HCT116 (cell line): ENCODE measurements at regions not wholly inside any gene's neighbourhood (a gene's known extent, or its start where the extent isn't known, plus 50 kb on each side); places are given as distances from the start of the nearest gene placed in this dataset.

Experiments
- ATAC-seq: fragments of 200-7000 bp; cut with Tn5 transposase; 2 replicates; pipeline ENCODE4 v1.9.1; 2020; ENCODE audit warnings: mild to moderate bottlenecking, moderate library complexity
- BruUV-seq: library from RNA; stranded (reverse); fragments of 400-500 nt; replicated peaks from 2 replicates; lab custom pipeline; 2021; lab: Mats Ljungman, UMichigan
- CTCF ChIA-PET: fragments of 300-600 bp; sonication (Branson Sonifier 250); formaldehyde crosslinking; loops from one replicate; lab custom pipeline; 2021; ENCODE audit warnings: antibody characterized with exemption; lab: Charles Lee
- POLR2A ChIA-PET: fragments of 300-600, 350-600 bp; sonication (Branson Sonifier 250); formaldehyde crosslinking; loops from one replicate; lab custom pipeline; 2021; ENCODE audit warnings: antibody characterized with exemption; lab: Charles Lee
- RAD21 ChIA-PET, 2 experiments: fragments of 300-600 bp; sonication (Branson Sonifier 250); formaldehyde crosslinking; loops; one replicate each; lab custom pipeline; 2023; ENCODE audit warnings: low total read pairs in 2 of 2; ENCODE audit not compliant: uncharacterized antibody in 2 of 2, unreplicated experiment in 2 of 2, low non-redundant PET in 1 of 2; lab: Charles Lee
- DNase-seq: peaks from one replicate; pipeline ENCODE4 v3.0.0-alpha.2; 2010; ENCODE audit warnings: low read depth, low spot score
- H2AFZ ChIP-seq: fragments of 200-600 bp; shearing (Covaris generic), sonication (generic); 2 replicates; pipeline ENCODE4 v1.6.1; 2017; ENCODE audit warnings: low read depth, mixed run types, mixed read lengths, antibody characterized with exemption, low read length; ENCODE audit not compliant: poor library complexity, severe bottlenecking
- H3K27ac ChIP-seq: 2 replicates; pipeline ENCODE4 v1.5.1; 2012; ENCODE audit warnings: low read depth, low read length
- H3K27me3 ChIP-seq: fragments of 200-600 bp; sonication (generic); 2 replicates; pipeline ENCODE4 v1.6.1; 2016; ENCODE audit warnings: mixed run types, low read length, mixed read lengths; ENCODE audit not compliant: insufficient read depth
- H3K36me3 ChIP-seq, 2 experiments: fragments of 200-500 bp in 1 of 2; fragments of 200-600 bp in 1 of 2; sonication (Bioruptor generic) in 1 of 2; sonication (generic) in 1 of 2; 2 replicates each; pipeline versions ENCODE4 v1.5.1 to v1.6.1; 2014 to 2016; ENCODE audit warnings: low read length in 2 of 2, inconsistent platforms in 1 of 2, mixed read lengths in 1 of 2, mixed run types in 1 of 2; ENCODE audit not compliant: insufficient read depth in 2 of 2, control insufficient read depth in 1 of 2
- H3K4me1 ChIP-seq, 2 experiments: fragments of 200-600 bp in 1 of 2; sonication (generic) in 1 of 2; 2 replicates each; pipeline versions ENCODE4 v1.5.1 to v1.6.1; 2012 to 2017; ENCODE audit warnings: low read length in 2 of 2, inconsistent platforms in 1 of 2, mild to moderate bottlenecking in 1 of 2, mixed read lengths in 1 of 2, mixed run types in 1 of 2, moderate library complexity in 1 of 2; ENCODE audit not compliant: insufficient read depth in 2 of 2, control insufficient read depth in 1 of 2
- H3K4me2 ChIP-seq: fragments of 200-600 bp; sonication (generic); 2 replicates; pipeline ENCODE4 v1.6.1; 2017; ENCODE audit warnings: mixed run types, low read length, mixed read lengths
- H3K4me3 ChIP-seq, 2 experiments: fragments of 200-600 bp in 1 of 2; sonication (generic) in 1 of 2; replicated peaks in 1 of 2; 2 replicates each; pipeline ENCODE4 v1.5.1; 2011 to 2016; ENCODE audit warnings: low read length in 2 of 2, control low read depth in 1 of 2, low read depth in 1 of 2, mild to moderate bottlenecking in 1 of 2, mixed read lengths in 1 of 2, mixed run types in 1 of 2
- H3K79me2 ChIP-seq: fragments of 200-600 bp; sonication (generic); 2 replicates; pipeline ENCODE4 v1.6.1; 2017; ENCODE audit warnings: mild to moderate bottlenecking, mixed run types, low read length, moderate library complexity, mixed read lengths; ENCODE audit not compliant: insufficient read depth
- H3K9ac ChIP-seq: fragments of 200-600 bp; sonication (generic); 2 replicates; pipeline ENCODE4 v1.6.1; 2016; ENCODE audit warnings: low read length, mixed read lengths
- H3K9me2 ChIP-seq: fragments of 200-600 bp; sonication (generic), shearing (Covaris generic); 2 replicates; pipeline ENCODE4 v1.6.1; 2017; ENCODE audit warnings: mixed run types, mild to moderate bottlenecking, moderate library complexity; ENCODE audit not compliant: insufficient read depth
- H3K9me3 ChIP-seq, 2 experiments: fragments of 200-500 bp in 1 of 2; fragments of 200-600 bp in 1 of 2; sonication (Bioruptor generic) in 1 of 2; sonication (generic) in 1 of 2; 2 replicates each; pipeline ENCODE4 v1.6.1; 2014 to 2017; ENCODE audit warnings: low read length in 2 of 2, mixed read lengths in 2 of 2, inconsistent platforms in 1 of 2, low read depth in 1 of 2, mild to moderate bottlenecking in 1 of 2, mixed run types in 1 of 2, moderate library complexity in 1 of 2; ENCODE audit not compliant: control insufficient read depth in 1 of 2, insufficient read depth in 1 of 2
- H4K20me1 ChIP-seq: fragments of 200-600 bp; sonication (generic), shearing (Covaris generic); 2 replicates; pipeline ENCODE4 v1.6.1; 2017; ENCODE audit warnings: mixed run types, mild to moderate bottlenecking, moderate library complexity; ENCODE audit not compliant: insufficient read depth
- CBX3 ChIP-seq: IDR thresholded peaks from 2 replicates; pipeline ENCODE4 v1.6.1; 2012; ENCODE audit warnings: low read depth
- CEBPB ChIP-seq: IDR thresholded peaks from 2 replicates; pipeline ENCODE4 v1.6.1; 2012; ENCODE audit warnings: low read depth
- EGR1 ChIP-seq: IDR thresholded peaks from 2 replicates; pipeline ENCODE4 v1.6.1; 2012; ENCODE audit warnings: low read depth
- ELF1 ChIP-seq: IDR thresholded peaks from 2 replicates; pipeline ENCODE4 v1.6.1; 2012; ENCODE audit warnings: low read depth, borderline replicate concordance
- EZH2 ChIP-seq: fragments of 200-600 bp; sonication (generic); IDR thresholded peaks from 2 replicates; pipeline ENCODE4 v1.6.1; 2017; ENCODE audit warnings: antibody characterized with exemption, mixed run types
- EZH2phosphoT487 ChIP-seq: fragments of 200-600 bp; IDR thresholded peaks from 2 replicates; pipeline ENCODE4 v1.6.1; 2018; ENCODE audit warnings: antibody characterized with exemption, borderline replicate concordance
- FOSL1 ChIP-seq: IDR thresholded peaks from 2 replicates; pipeline ENCODE4 v1.6.1; 2012; ENCODE audit warnings: low read depth
- JUND ChIP-seq: IDR thresholded peaks from 2 replicates; pipeline ENCODE4 v1.6.1; 2012
- POLR2A ChIP-seq: IDR thresholded peaks from 2 replicates; pipeline ENCODE4 v1.7.0; 2011; ENCODE audit warnings: borderline replicate concordance; ENCODE audit not compliant: insufficient read depth, insufficient read length; ENCODE audit errors: extremely low read depth
- POLR2AphosphoS5 ChIP-seq: IDR thresholded peaks from 2 replicates; pipeline ENCODE4 v1.6.1; 2011; ENCODE audit warnings: mild to moderate bottlenecking, low read depth, low read length, moderate library complexity
- SIN3A ChIP-seq: IDR thresholded peaks from 2 replicates; pipeline ENCODE4 v1.6.1; 2012; ENCODE audit warnings: low read depth
- SP1 ChIP-seq: IDR thresholded peaks from 2 replicates; pipeline ENCODE4 v1.6.1; 2012; ENCODE audit warnings: low read depth
- SRF ChIP-seq: IDR thresholded peaks from 2 replicates; pipeline ENCODE4 v1.6.1; 2012; ENCODE audit warnings: low read depth
- TCF7L2 ChIP-seq: IDR thresholded peaks from 2 replicates; pipeline ENCODE4 v1.7.0; 2011; ENCODE audit warnings: borderline replicate concordance, inconsistent platforms; ENCODE audit not compliant: insufficient read depth, insufficient read length; ENCODE audit errors: extremely low read depth
- ZFX ChIP-seq: fragments of 450-650 bp; IDR thresholded peaks from 2 replicates; pipeline ENCODE4 v1.6.1; 2017
- intact Hi-C: fragments of 100-400 bp; cut with micrococcal nuclease; formaldehyde crosslinking; loops from 2 replicates; pipeline ENCODE4 v1.10.0; 2022
- TF ChIP-seq, protein P1 (sequence below), 3 experiments: fragments of 200-600 bp in 1 of 3; sonication (generic) in 1 of 3; IDR thresholded peaks in 2 of 3; conservative IDR thresholded peaks in 1 of 3; 2 replicates each; pipeline ENCODE4 v1.5.1; 2012 to 2017; ENCODE audit warnings: low read depth in 2 of 3, low read length in 2 of 3, antibody characterized with exemption in 1 of 3, borderline replicate concordance in 1 of 3, control low read depth in 1 of 3, mild to moderate bottlenecking in 1 of 3, mixed read lengths in 1 of 3, mixed run types in 1 of 3, moderate library complexity in 1 of 3; ENCODE audit not compliant: insufficient read depth in 1 of 3
- TF ChIP-seq, protein P2 (sequence below): IDR thresholded peaks from 2 replicates; pipeline ENCODE4 v1.6.1; 2011; ENCODE audit warnings: mild to moderate bottlenecking, low read length, moderate library complexity; ENCODE audit not compliant: insufficient replicate concordance; ENCODE audit errors: extremely low read depth
- TF ChIP-seq, protein P3 (sequence below): IDR thresholded peaks from 2 replicates; pipeline ENCODE4 v1.6.1; 2012; ENCODE audit warnings: low read depth

DNA sequence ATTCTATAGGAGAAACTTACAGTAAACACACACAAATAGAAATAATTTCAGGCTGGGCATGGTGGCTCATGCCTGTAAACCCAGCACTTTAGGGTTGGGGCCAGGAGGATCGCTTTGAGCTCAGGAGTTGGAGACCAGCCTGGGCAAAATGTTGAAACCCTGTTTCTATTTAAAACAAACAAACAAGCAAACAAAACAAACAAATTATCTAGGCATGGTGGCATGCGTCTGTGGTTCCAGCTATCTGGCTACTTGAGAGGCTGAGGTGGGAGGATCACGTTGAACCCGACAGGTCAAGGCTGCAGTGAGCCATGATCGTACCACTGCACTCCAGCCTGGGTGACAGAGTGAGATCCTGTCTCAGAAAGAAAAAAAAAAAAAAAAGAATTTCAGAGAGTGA lies 64.0 kb downstream of the NHLRC1 start:
- Histone ChIP-seq H3K36me3 (no peaks in the 10 kb centered on the region), H3K27me3 (no peaks in the 10 kb centered on the region), H2AFZ (no peak overlapping the region), H3K79me2 (no peaks in the 10 kb centered on the region), H3K4me3 (no peak overlapping the region), H3K9me2 (no peaks in the 10 kb centered on the region), H4K20me1 (no peaks in the 10 kb centered on the region), H3K9me3 (no peaks in the 10 kb centered on the region), H3K27ac (no peak overlapping the region), H3K9ac (no peak overlapping the region), H3K4me2 (no peak overlapping the region), H3K4me1 (peaks cover 0 to 7% of the 10 kb centered on the region in 2 experiments; a peak in 2 of 4 replicates)
- POLR2A ChIA-PET = no interaction called here
- CTCF ChIA-PET = no interaction called here
- intact Hi-C loops = no loop called here
- no peak for TF ChIP-seq CEBPB
- TF ChIP-seq SIN3A = no peak
- no peak for TF ChIP-seq FOSL1
- no peak for TF ChIP-seq EZH2phosphoT487
- no peak for TF ChIP-seq POLR2AphosphoS5
- no peak for TF ChIP-seq ELF1
- TF ChIP-seq EZH2 = no peak
- TF ChIP-seq SP1 = no peak
- TF ChIP-seq, protein P1, sequence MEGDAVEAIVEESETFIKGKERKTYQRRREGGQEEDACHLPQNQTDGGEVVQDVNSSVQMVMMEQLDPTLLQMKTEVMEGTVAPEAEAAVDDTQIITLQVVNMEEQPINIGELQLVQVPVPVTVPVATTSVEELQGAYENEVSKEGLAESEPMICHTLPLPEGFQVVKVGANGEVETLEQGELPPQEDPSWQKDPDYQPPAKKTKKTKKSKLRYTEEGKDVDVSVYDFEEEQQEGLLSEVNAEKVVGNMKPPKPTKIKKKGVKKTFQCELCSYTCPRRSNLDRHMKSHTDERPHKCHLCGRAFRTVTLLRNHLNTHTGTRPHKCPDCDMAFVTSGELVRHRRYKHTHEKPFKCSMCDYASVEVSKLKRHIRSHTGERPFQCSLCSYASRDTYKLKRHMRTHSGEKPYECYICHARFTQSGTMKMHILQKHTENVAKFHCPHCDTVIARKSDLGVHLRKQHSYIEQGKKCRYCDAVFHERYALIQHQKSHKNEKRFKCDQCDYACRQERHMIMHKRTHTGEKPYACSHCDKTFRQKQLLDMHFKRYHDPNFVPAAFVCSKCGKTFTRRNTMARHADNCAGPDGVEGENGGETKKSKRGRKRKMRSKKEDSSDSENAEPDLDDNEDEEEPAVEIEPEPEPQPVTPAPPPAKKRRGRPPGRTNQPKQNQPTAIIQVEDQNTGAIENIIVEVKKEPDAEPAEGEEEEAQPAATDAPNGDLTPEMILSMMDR (IDR thresholded peaks at IDR 0.05 in 2 of 3, conservative IDR thresholded peaks at IDR 0.05 in 1 of 3; ENCODE audit: borderline replicate concordance in 1 of 3, insufficient read depth in 1 of 3, low read depth in 2 of 3, low read length in 2 of 3) = no peak
- TF ChIP-seq ZFX = no peak
- no peak for TF ChIP-seq SRF
- TF ChIP-seq POLR2A = no peak
- TF ChIP-seq, protein P2, sequence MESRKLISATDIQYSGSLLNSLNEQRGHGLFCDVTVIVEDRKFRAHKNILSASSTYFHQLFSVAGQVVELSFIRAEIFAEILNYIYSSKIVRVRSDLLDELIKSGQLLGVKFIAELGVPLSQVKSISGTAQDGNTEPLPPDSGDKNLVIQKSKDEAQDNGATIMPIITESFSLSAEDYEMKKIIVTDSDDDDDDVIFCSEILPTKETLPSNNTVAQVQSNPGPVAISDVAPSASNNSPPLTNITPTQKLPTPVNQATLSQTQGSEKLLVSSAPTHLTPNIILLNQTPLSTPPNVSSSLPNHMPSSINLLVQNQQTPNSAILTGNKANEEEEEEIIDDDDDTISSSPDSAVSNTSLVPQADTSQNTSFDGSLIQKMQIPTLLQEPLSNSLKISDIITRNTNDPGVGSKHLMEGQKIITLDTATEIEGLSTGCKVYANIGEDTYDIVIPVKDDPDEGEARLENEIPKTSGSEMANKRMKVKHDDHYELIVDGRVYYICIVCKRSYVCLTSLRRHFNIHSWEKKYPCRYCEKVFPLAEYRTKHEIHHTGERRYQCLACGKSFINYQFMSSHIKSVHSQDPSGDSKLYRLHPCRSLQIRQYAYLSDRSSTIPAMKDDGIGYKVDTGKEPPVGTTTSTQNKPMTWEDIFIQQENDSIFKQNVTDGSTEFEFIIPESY = no peak
- no peak for TF ChIP-seq CBX3
- no peak for TF ChIP-seq EGR1
- no peak for TF ChIP-seq TCF7L2
- TF ChIP-seq, protein P3, sequence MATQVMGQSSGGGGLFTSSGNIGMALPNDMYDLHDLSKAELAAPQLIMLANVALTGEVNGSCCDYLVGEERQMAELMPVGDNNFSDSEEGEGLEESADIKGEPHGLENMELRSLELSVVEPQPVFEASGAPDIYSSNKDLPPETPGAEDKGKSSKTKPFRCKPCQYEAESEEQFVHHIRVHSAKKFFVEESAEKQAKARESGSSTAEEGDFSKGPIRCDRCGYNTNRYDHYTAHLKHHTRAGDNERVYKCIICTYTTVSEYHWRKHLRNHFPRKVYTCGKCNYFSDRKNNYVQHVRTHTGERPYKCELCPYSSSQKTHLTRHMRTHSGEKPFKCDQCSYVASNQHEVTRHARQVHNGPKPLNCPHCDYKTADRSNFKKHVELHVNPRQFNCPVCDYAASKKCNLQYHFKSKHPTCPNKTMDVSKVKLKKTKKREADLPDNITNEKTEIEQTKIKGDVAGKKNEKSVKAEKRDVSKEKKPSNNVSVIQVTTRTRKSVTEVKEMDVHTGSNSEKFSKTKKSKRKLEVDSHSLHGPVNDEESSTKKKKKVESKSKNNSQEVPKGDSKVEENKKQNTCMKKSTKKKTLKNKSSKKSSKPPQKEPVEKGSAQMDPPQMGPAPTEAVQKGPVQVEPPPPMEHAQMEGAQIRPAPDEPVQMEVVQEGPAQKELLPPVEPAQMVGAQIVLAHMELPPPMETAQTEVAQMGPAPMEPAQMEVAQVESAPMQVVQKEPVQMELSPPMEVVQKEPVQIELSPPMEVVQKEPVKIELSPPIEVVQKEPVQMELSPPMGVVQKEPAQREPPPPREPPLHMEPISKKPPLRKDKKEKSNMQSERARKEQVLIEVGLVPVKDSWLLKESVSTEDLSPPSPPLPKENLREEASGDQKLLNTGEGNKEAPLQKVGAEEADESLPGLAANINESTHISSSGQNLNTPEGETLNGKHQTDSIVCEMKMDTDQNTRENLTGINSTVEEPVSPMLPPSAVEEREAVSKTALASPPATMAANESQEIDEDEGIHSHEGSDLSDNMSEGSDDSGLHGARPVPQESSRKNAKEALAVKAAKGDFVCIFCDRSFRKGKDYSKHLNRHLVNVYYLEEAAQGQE = no peak
- TF ChIP-seq JUND = no peak
- no TSS peak for BruUV-seq
- no peak for DNase-seq
- RAD21 ChIA-PET = no interaction called here
- ATAC-seq = no peak
